WTC11 (cell line): ENCODE measurements at regions not wholly inside any gene's neighbourhood (a gene's known extent, or its start where the extent isn't known, plus 50 kb on each side); places are given as distances from the start of the nearest gene placed in this dataset.

Experiments used
- ATAC-seq: fragments of 200-7000 bp; cut with Tn5 transposase; 2 replicates; pipeline ENCODE4 v1.10.0; 2021; ENCODE audit warnings: mild to moderate bottlenecking, moderate library complexity
- CTCF ChIA-PET: fragments of 300-600 bp; sonication (Branson Sonifier 250); formaldehyde crosslinking; loops from one replicate; lab custom pipeline; 2021; ENCODE audit warnings: antibody characterized with exemption; lab: Charles Lee
- POLR2A ChIA-PET: fragments of 350-600 bp; sonication (Branson Sonifier 250); formaldehyde crosslinking; loops from one replicate; lab custom pipeline; 2021; ENCODE audit warnings: antibody characterized with exemption; lab: Charles Lee
- DNase-seq: peaks from one replicate; pipeline ENCODE4 v3.0.0; 2021; ENCODE audit warnings: low spot score
- H3K27ac Mint-ChIP-seq: 2 replicates; pipeline ENCODE4 v1.8.0; 2021; ENCODE audit warnings: mixed read lengths
- H3K27me3 Mint-ChIP-seq: 2 replicates; pipeline ENCODE4 v1.8.0; 2021; ENCODE audit warnings: low read depth, mild to moderate bottlenecking, moderate library complexity, mixed read lengths
- H3K36me3 Mint-ChIP-seq: 2 replicates; pipeline ENCODE4 v1.8.0; 2021; ENCODE audit warnings: mixed read lengths
- H3K4me1 Mint-ChIP-seq: 2 replicates; pipeline ENCODE4 v1.8.0; 2022; ENCODE audit warnings: mixed read lengths
- H3K4me3 Mint-ChIP-seq: 2 replicates; pipeline ENCODE4 v1.8.0; 2021; ENCODE audit warnings: mild to moderate bottlenecking, moderate library complexity, mixed read lengths
- H3K9me3 Mint-ChIP-seq: 2 replicates; pipeline ENCODE4 v1.8.0; 2021; ENCODE audit warnings: mixed read lengths
- ATF3 ChIP-seq: sonication (generic); formaldehyde crosslinking; conservative IDR thresholded peaks from 2 replicates; pipeline ENCODE4 v1.8.1; 2022; ENCODE audit warnings: mild to moderate bottlenecking, missing genetic modification reagents
- E2F1 ChIP-seq: sonication (generic); formaldehyde crosslinking; IDR thresholded peaks from 2 replicates; pipeline ENCODE4 v1.8.0; 2022; ENCODE audit warnings: mild to moderate bottlenecking, missing genetic modification reagents
- E2F4 ChIP-seq: sonication (generic); formaldehyde crosslinking; IDR thresholded peaks from 2 replicates; pipeline ENCODE4 v1.8.1; 2022; ENCODE audit warnings: low read depth, mild to moderate bottlenecking, moderate library complexity, missing genetic modification reagents, borderline replicate concordance
- EMX1 ChIP-seq: fragments of 250-450 bp; sonication (Bioruptor Pico); IDR thresholded peaks from 2 replicates; pipeline ENCODE4 v1.8.0; 2021; ENCODE audit warnings: mild to moderate bottlenecking
- FOXJ3 ChIP-seq: sonication (generic); formaldehyde crosslinking; IDR thresholded peaks from 2 replicates; pipeline ENCODE4 v1.9.0; 2021; ENCODE audit warnings: missing genetic modification reagents, mild to moderate bottlenecking, borderline replicate concordance
- FOXP1 ChIP-seq: sonication (generic); formaldehyde crosslinking; IDR thresholded peaks from 2 replicates; pipeline ENCODE4 v1.8.0; 2022; ENCODE audit warnings: missing genetic modification reagents, mild to moderate bottlenecking, moderate library complexity, borderline replicate concordance
- MYBL2 ChIP-seq: sonication (generic); formaldehyde crosslinking; IDR thresholded peaks from 2 replicates; pipeline ENCODE4 v1.8.1; 2023; ENCODE audit warnings: mild to moderate bottlenecking, moderate library complexity, missing genetic modification reagents
- NR2C2 ChIP-seq: sonication (generic); formaldehyde crosslinking; IDR thresholded peaks from 2 replicates; pipeline ENCODE4 v1.8.0; 2022; ENCODE audit warnings: mild to moderate bottlenecking, missing genetic modification reagents
- PRDM15 ChIP-seq: sonication (generic); formaldehyde crosslinking; IDR thresholded peaks from 2 replicates; pipeline ENCODE4 v1.8.0; 2022; ENCODE audit warnings: missing genetic modification reagents
- PREB ChIP-seq: sonication (generic); formaldehyde crosslinking; IDR thresholded peaks from 2 replicates; pipeline ENCODE4 v1.8.1; 2022; ENCODE audit warnings: mild to moderate bottlenecking, missing genetic modification reagents, moderate library complexity, borderline replicate concordance
- RORB ChIP-seq: fragments of 250-450 bp; sonication (Bioruptor Pico); IDR thresholded peaks from 2 replicates; pipeline ENCODE4 v1.9.0; 2021; ENCODE audit warnings: mild to moderate bottlenecking
- SMAD3 ChIP-seq: sonication (generic); formaldehyde crosslinking; IDR thresholded peaks from 2 replicates; pipeline ENCODE4 v1.8.0; 2022; ENCODE audit warnings: missing genetic modification reagents, mild to moderate bottlenecking, borderline replicate concordance
- SP1 ChIP-seq: sonication (generic); formaldehyde crosslinking; conservative IDR thresholded peaks from 2 replicates; pipeline ENCODE4 v1.8.1; 2022; ENCODE audit warnings: missing genetic modification reagents
- ZBTB43 ChIP-seq: sonication (generic); formaldehyde crosslinking; IDR thresholded peaks from 2 replicates; pipeline ENCODE4 v1.8.1; 2023; ENCODE audit warnings: mild to moderate bottlenecking, missing genetic modification reagents
- ZMAT4 ChIP-seq: fragments of 250-450 bp; sonication (Bioruptor Pico); IDR thresholded peaks from 2 replicates; pipeline ENCODE4 v1.9.0; 2021; ENCODE audit warnings: mild to moderate bottlenecking
- ZNF317 ChIP-seq: sonication (generic); formaldehyde crosslinking; IDR thresholded peaks from 2 replicates; pipeline ENCODE4 v1.8.1; 2023; ENCODE audit warnings: low read depth, mild to moderate bottlenecking, moderate library complexity, missing genetic modification reagents, borderline replicate concordance
- ZNF423 ChIP-seq: fragments of 250-450 bp; sonication (Bioruptor Pico); IDR thresholded peaks from 2 replicates; pipeline ENCODE4 v2.1.2; 2022; ENCODE audit warnings: mild to moderate bottlenecking, moderate library complexity
- ZNF671 ChIP-seq: fragments of 250-450 bp; sonication (Bioruptor Pico); IDR thresholded peaks from 2 replicates; pipeline ENCODE4 v1.8.0; 2021; ENCODE audit warnings: mild to moderate bottlenecking
- ZSCAN18 ChIP-seq: fragments of 250-450 bp; sonication (Bioruptor Pico); IDR thresholded peaks from 2 replicates; pipeline ENCODE4 v2.1.2; 2022; ENCODE audit warnings: mild to moderate bottlenecking, moderate library complexity

- DNase-seq (no peak), ATAC-seq (no peak)
- Mint-ChIP-seq H3K27ac (no peak overlapping the region), H3K36me3 (no peaks in the 10 kb centered on the region), H3K4me1 (no peaks in the 10 kb centered on the region), H3K9me3 (no peaks in the 10 kb centered on the region), H3K4me3 (no peak overlapping the region), H3K27me3 (no peaks in the 10 kb centered on the region)
- TF ChIP-seq E2F4 (CRISPR knock-in tag), result no peak
- no peak for TF ChIP-seq ATF3
- TF ChIP-seq ZNF671, result no peak
- TF ChIP-seq FOXJ3 (CRISPR knock-in tag), result no peak
- no peak for TF ChIP-seq PREB
- no peak for TF ChIP-seq ZMAT4
- TF ChIP-seq EMX1 (CRISPR knock-in tag), result no peak
- no peak for TF ChIP-seq ZSCAN18
- TF ChIP-seq SMAD3 (CRISPR knock-in tag), result no peak
- no peak for TF ChIP-seq FOXP1 (CRISPR knock-in tag)
- TF ChIP-seq E2F1 (CRISPR knock-in tag), result no peak
- TF ChIP-seq MYBL2, result no peak
- no peak for TF ChIP-seq RORB (CRISPR knock-in tag)
- no peak for TF ChIP-seq ZBTB43 (CRISPR knock-in tag)
- no peak for TF ChIP-seq PRDM15 (CRISPR knock-in tag)
- no peak for TF ChIP-seq ZNF317
- TF ChIP-seq SP1 (CRISPR knock-in tag), result no peak
- TF ChIP-seq NR2C2 (CRISPR knock-in tag), result no peak
- TF ChIP-seq ZNF423 (CRISPR knock-in tag), result no peak
- POLR2A ChIA-PET, result no interaction called here
- CTCF ChIA-PET, result no interaction called here
Observed at GRCh38 chr14:65872536-65872935, 460.0 kb downstream of the FUT8 start.
